MM.1S (cell line): ENCODE measurements at regions not wholly inside any gene's neighbourhood (a gene's known extent, or its start where the extent isn't known, plus 50 kb on each side); places are given as distances from the start of the nearest gene placed in this dataset.
A peak's percentile ranks its signal among the peaks of the same experiment; 100 is the strongest.

Source experiments
- DNase-seq: peaks from one replicate; pipeline ENCODE4 v3.0.0-alpha.2; 2015
- H2AFZ ChIP-seq: fragments of 300-600 bp; sonication (generic); 2 replicates; pipeline ENCODE4 v1.6.0; 2016; ENCODE audit warnings: antibody characterized with exemption, low read length
- H3F3A ChIP-seq: fragments of 300-600 bp; sonication (generic); 2 replicates; pipeline ENCODE4 v1.6.1; 2016; ENCODE audit warnings: mild to moderate bottlenecking, antibody characterized with exemption, low read length, moderate library complexity, mixed read lengths; ENCODE audit not compliant: insufficient read depth
- H3K27ac ChIP-seq: fragments of 300-600 bp; sonication (generic); 2 replicates; pipeline ENCODE4 v1.5.1; 2016; ENCODE audit warnings: mild to moderate bottlenecking, low read length
- H3K27me3 ChIP-seq: fragments of 300-600 bp; sonication (generic); replicated peaks from 2 replicates; pipeline ENCODE4 v1.6.0; 2016; ENCODE audit warnings: low read length; ENCODE audit not compliant: insufficient read depth
- H3K36me3 ChIP-seq: fragments of 300-600 bp; sonication (generic); replicated peaks from 2 replicates; pipeline ENCODE4 v1.6.1; 2016; ENCODE audit warnings: mild to moderate bottlenecking, low read length, mixed read lengths; ENCODE audit not compliant: insufficient read depth
- H3K4me1 ChIP-seq: fragments of 300-600 bp; sonication (generic); 2 replicates; pipeline ENCODE4 v1.6.1; 2016; ENCODE audit warnings: low read length, mixed read lengths
- H3K4me2 ChIP-seq: fragments of 300-600 bp; sonication (generic); 2 replicates; pipeline ENCODE4 v1.6.0; 2016; ENCODE audit warnings: low read depth, low read length
- H3K4me3 ChIP-seq: fragments of 300-600 bp; sonication (generic); 2 replicates; pipeline ENCODE4 v1.5.1; 2016; ENCODE audit warnings: low read length, mixed read lengths
- H3K79me2 ChIP-seq: fragments of 300-600 bp; sonication (generic); 2 replicates; pipeline ENCODE4 v1.6.1; 2016; ENCODE audit warnings: mixed run types, low read length, mixed read lengths
- H3K9ac ChIP-seq: fragments of 300-600 bp; sonication (generic); 2 replicates; pipeline ENCODE4 v1.6.1; 2016; ENCODE audit warnings: low read length, mixed read lengths
- H3K9me2 ChIP-seq: fragments of 300-600 bp; sonication (generic); replicated peaks from 2 replicates; pipeline ENCODE4 v1.6.1; 2016; ENCODE audit warnings: mild to moderate bottlenecking, low read length, mixed read lengths; ENCODE audit not compliant: insufficient read depth
- H3K9me3 ChIP-seq: fragments of 300-600 bp; sonication (generic); replicated peaks from 2 replicates; pipeline ENCODE4 v1.6.1; 2016; ENCODE audit warnings: mild to moderate bottlenecking, low read length, mixed read lengths; ENCODE audit not compliant: insufficient read depth
- H4K20me1 ChIP-seq: fragments of 300-600 bp; sonication (generic); 2 replicates; pipeline ENCODE4 v1.6.1; 2016; ENCODE audit warnings: mild to moderate bottlenecking, low read length, moderate library complexity, mixed read lengths; ENCODE audit not compliant: insufficient read depth
- EZH2 ChIP-seq: fragments of 300-600 bp; sonication (generic); optimal IDR thresholded peaks from 2 replicates; pipeline ENCODE3; 2017; ENCODE audit warnings: low read depth, mild to moderate bottlenecking, antibody characterized with exemption, low read length, mixed read lengths
- EZH2phosphoT487 ChIP-seq: fragments of 300-600 bp; sonication (generic); IDR thresholded peaks from 2 replicates; pipeline ENCODE4 v1.6.1; 2018; ENCODE audit warnings: antibody characterized with exemption, low read length
- TF ChIP-seq, protein P1 (sequence below): fragments of 300-600 bp; sonication (generic); IDR thresholded peaks from 2 replicates; pipeline ENCODE4 v1.5.1; 2016; ENCODE audit warnings: antibody characterized with exemption, low read length, mixed read lengths

DNA sequence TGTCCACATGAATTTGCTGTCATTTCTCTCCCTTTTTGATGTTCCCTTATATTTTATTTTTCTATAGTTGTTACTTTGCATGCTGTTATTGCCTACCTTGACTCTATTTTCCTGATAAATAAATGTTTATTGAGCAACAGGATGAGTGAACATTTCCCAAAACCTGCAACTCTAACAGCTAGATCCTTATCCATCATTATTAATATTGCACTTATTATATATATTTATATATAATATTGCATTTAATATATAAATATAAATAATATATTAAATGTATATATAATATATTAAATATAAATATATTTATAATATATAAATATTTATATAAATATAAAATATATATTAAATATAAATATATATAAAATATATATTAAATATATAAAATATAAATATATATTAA, 436.1 kb upstream of the MMADHC start:
- TF ChIP-seq EZH2, result no peak
- TF ChIP-seq, protein P1, sequence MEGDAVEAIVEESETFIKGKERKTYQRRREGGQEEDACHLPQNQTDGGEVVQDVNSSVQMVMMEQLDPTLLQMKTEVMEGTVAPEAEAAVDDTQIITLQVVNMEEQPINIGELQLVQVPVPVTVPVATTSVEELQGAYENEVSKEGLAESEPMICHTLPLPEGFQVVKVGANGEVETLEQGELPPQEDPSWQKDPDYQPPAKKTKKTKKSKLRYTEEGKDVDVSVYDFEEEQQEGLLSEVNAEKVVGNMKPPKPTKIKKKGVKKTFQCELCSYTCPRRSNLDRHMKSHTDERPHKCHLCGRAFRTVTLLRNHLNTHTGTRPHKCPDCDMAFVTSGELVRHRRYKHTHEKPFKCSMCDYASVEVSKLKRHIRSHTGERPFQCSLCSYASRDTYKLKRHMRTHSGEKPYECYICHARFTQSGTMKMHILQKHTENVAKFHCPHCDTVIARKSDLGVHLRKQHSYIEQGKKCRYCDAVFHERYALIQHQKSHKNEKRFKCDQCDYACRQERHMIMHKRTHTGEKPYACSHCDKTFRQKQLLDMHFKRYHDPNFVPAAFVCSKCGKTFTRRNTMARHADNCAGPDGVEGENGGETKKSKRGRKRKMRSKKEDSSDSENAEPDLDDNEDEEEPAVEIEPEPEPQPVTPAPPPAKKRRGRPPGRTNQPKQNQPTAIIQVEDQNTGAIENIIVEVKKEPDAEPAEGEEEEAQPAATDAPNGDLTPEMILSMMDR, result no peak

DNA sequence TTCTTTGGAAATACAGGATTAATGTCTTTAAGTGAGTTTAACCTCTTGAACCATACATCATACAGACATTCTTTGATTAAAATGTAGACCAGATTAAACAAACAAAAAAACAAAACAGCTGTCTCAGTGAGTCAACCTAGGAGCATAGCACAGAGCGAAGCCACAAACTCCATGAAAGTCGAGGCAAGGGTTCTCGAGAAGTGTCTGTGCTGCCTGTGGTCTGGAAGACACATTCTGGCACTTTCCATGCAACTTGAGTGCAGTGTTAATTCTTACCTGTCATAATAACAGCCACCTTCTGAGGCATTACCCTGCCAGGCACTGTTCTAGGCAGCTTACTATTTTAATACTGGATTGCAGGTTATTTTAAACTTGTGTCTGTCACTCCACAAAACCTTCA, 435.5 kb upstream of the MMADHC start:
- Histone ChIP-seq H3F3A (no peaks in the 10 kb centered on the region), H3K27ac (no peak overlapping the region), H3K9ac (no peak overlapping the region), H3K79me2 (no peaks in the 10 kb centered on the region), H3K27me3 (no peaks in the 10 kb centered on the region), H3K9me3 (no peaks in the 10 kb centered on the region), H3K4me3 (no peak overlapping the region), H2AFZ (no peak overlapping the region), H3K9me2 (no peaks in the 10 kb centered on the region), H3K36me3 (no peaks in the 10 kb centered on the region), H3K4me2 (no peak overlapping the region), H4K20me1 (no peaks in the 10 kb centered on the region), H3K4me1 (no peaks in the 10 kb centered on the region)
- DNase-seq, result no peak
- TF ChIP-seq, protein P1, result no peak
- no peak for TF ChIP-seq EZH2phosphoT487
- no peak for TF ChIP-seq EZH2

More for the DNA sequence above, 436.1 kb upstream of the MMADHC start:
- no peaks in the 10 kb centered on the region for H3K27me3 ChIP-seq
- no peak overlapping the region for H3K4me2 ChIP-seq
- no peak overlapping the region for H3K4me3 ChIP-seq
- no peak overlapping the region for H3K27ac ChIP-seq
- no peaks in the 10 kb centered on the region for H3F3A ChIP-seq
- H3K36me3 ChIP-seq, result no peaks in the 10 kb centered on the region
- no peak overlapping the region for H2AFZ ChIP-seq
- DNase-seq, result no peak
- H3K9me3 ChIP-seq, result no peaks in the 10 kb centered on the region
- no peaks in the 10 kb centered on the region for H3K79me2 ChIP-seq
- no peaks in the 10 kb centered on the region for H3K9me2 ChIP-seq
- no peaks in the 10 kb centered on the region for H3K4me1 ChIP-seq
- no peaks in the 10 kb centered on the region for H4K20me1 ChIP-seq
- no peak overlapping the region for H3K9ac ChIP-seq

DNA sequence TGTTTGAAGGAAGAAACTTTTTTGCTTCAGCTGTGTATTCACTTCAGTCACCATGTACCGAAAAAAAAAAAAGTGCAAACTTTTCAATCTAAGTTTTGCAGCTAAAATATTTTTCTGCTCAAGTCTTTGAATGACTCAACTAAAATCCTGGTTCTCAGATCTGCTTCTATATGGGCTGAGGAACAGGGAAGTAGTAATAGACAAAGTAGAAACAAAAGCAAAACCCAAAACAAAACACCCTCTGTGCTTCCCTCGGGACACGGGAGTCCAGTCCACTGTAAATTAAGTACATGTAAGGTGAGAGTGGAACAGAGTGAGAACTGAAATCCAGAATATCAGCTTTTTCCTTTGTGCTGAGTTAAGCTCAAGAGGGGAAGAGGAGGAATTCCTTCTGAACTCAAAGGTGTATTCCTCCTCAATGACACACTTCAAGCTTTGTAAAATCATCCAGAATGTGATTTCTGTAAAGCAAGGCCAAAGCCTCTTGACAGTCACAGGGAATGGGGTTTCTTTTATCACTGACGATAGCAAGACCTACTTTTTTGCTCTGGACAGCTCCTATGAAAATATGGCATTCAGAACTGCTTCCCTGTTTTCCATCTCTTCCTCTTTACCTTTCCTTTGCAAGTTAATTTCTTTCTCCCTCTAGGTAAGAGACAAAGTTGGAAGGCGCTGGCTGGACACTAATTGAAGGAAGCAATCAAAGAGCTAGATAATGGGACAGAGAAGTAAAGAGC, 433.5 kb upstream of the MMADHC start:
- Histone ChIP-seq H3K36me3 (no peaks in the 10 kb centered on the region), H3K27me3 (no peaks in the 10 kb centered on the region), H3K4me1 (no peaks in the 10 kb centered on the region), H3K9me3 (no peaks in the 10 kb centered on the region), H3K4me3 (no peak overlapping the region), H3F3A (no peaks in the 10 kb centered on the region), H2AFZ (0 out of 2 replicates have a peak overlapping the region, but pooled peaks have one; percentile 36), H3K79me2 (no peaks in the 10 kb centered on the region), H4K20me1 (no peaks in the 10 kb centered on the region), H3K9ac (no peak overlapping the region), H3K4me2 (peak overlapping the region; percentile 33; the same call in 1 of the 2 replicates), H3K27ac (no peak overlapping the region), H3K9me2 (no peaks in the 10 kb centered on the region)
- TF ChIP-seq EZH2phosphoT487 (no peak), EZH2 (no peak)
- TF ChIP-seq, protein P1, result no peak
- DNase-seq, result no peak
